HEK293 (cell line): ENCODE measurements at regions not wholly inside any gene's neighbourhood (a gene's known extent, or its start where the extent isn't known, plus 50 kb on each side); places are given as distances from the start of the nearest gene placed in this dataset.

Experiments used
- CTCF ChIP-seq: fragments of 450-650 bp; formaldehyde crosslinking; IDR thresholded peaks from 2 replicates; pipeline ENCODE4 v1.5.1; 2016; ENCODE audit warnings: missing biosample characterization, missing genetic modification characterization
- PATZ1 ChIP-seq: fragments of 450-650 bp; formaldehyde crosslinking; IDR thresholded peaks from 2 replicates; pipeline ENCODE4 v1.5.1; 2016; ENCODE audit warnings: missing biosample characterization, missing genetic modification characterization
- ZFP37 ChIP-seq: fragments of 450-650 bp; formaldehyde crosslinking; IDR thresholded peaks from 2 replicates; pipeline ENCODE4 v1.5.1; 2016; ENCODE audit warnings: missing biosample characterization, missing genetic modification characterization
- ZNF114 ChIP-seq: fragments of 450-650 bp; formaldehyde crosslinking; IDR thresholded peaks from 2 replicates; pipeline ENCODE4 v1.5.0; 2017; ENCODE audit warnings: missing biosample characterization, missing genetic modification characterization
- ZNF140 ChIP-seq: fragments of 450-650 bp; formaldehyde crosslinking; IDR thresholded peaks from 2 replicates; pipeline ENCODE4 v1.5.1; 2016; ENCODE audit warnings: missing biosample characterization, missing genetic modification characterization
- ZNF146 ChIP-seq: fragments of 450-650 bp; formaldehyde crosslinking; IDR thresholded peaks from 2 replicates; pipeline ENCODE4 v1.5.1; 2016; ENCODE audit warnings: missing biosample characterization, missing genetic modification characterization
- ZNF2 ChIP-seq: fragments of 450-650 bp; formaldehyde crosslinking; IDR thresholded peaks from 2 replicates; pipeline ENCODE4 v1.5.1; 2016; ENCODE audit warnings: missing biosample characterization, missing genetic modification characterization
- ZNF23 ChIP-seq: fragments of 450-650 bp; formaldehyde crosslinking; IDR thresholded peaks from 2 replicates; pipeline ENCODE4 v1.5.1; 2016; ENCODE audit warnings: missing biosample characterization, missing genetic modification characterization, borderline replicate concordance
- ZNF362 ChIP-seq: fragments of 450-650 bp; formaldehyde crosslinking; IDR thresholded peaks from 2 replicates; pipeline ENCODE4 v1.5.1; 2016; ENCODE audit warnings: missing biosample characterization, missing genetic modification characterization
- ZNF677 ChIP-seq: fragments of 450-650 bp; IDR thresholded peaks from 2 replicates; pipeline ENCODE4 v1.5.0; 2018; ENCODE audit warnings: missing biosample characterization, mild to moderate bottlenecking, missing genetic modification characterization, moderate library complexity
- ZNF776 ChIP-seq: fragments of 450-650 bp; formaldehyde crosslinking; IDR thresholded peaks from 2 replicates; pipeline ENCODE4 v1.5.0; 2017; ENCODE audit warnings: missing biosample characterization, missing genetic modification characterization, borderline replicate concordance
- TF ChIP-seq, protein P1 (sequence below): fragments of 450-650 bp; formaldehyde crosslinking; IDR thresholded peaks from 2 replicates; pipeline ENCODE4 v1.5.1; 2016; ENCODE audit warnings: missing biosample characterization, missing genetic modification characterization, borderline replicate concordance

DNA sequence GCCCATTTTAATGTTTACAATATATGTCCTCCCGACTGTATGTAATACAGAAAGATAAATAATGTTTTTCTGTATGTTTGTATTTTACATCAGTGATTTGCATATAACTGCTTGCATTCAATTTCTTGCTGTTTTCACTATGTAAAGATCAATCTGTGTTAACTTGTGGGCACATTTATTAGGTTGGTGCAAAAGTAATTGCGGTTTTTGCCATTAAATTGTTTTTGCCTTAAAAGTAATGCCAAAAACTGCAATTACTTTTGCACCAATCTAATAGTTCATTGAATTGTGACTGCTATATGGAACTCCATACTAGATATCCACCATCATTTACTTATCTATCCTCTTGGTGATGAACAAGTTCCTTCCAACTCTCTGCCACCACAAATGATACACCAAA is 73.9 kb upstream of the SRD5A3 start:
- TF ChIP-seq ZNF140 (tag by site-specific recombination) = no peak
- no peak for TF ChIP-seq CTCF (tag by site-specific recombination)
- TF ChIP-seq ZNF2 (tag by site-specific recombination) = no peak
- TF ChIP-seq ZFP37 (tag by site-specific recombination) = no peak
- TF ChIP-seq ZNF23 (tag by site-specific recombination) = no peak
- TF ChIP-seq ZNF677 (tag by site-specific recombination) = no peak
- no peak for TF ChIP-seq ZNF114 (tag by site-specific recombination)
- no peak for TF ChIP-seq ZNF776 (tag by site-specific recombination)
- TF ChIP-seq PATZ1 (tag by site-specific recombination) = no peak
- TF ChIP-seq ZNF146 = no peak
- TF ChIP-seq ZNF362 = no peak
- TF ChIP-seq, protein P1, sequence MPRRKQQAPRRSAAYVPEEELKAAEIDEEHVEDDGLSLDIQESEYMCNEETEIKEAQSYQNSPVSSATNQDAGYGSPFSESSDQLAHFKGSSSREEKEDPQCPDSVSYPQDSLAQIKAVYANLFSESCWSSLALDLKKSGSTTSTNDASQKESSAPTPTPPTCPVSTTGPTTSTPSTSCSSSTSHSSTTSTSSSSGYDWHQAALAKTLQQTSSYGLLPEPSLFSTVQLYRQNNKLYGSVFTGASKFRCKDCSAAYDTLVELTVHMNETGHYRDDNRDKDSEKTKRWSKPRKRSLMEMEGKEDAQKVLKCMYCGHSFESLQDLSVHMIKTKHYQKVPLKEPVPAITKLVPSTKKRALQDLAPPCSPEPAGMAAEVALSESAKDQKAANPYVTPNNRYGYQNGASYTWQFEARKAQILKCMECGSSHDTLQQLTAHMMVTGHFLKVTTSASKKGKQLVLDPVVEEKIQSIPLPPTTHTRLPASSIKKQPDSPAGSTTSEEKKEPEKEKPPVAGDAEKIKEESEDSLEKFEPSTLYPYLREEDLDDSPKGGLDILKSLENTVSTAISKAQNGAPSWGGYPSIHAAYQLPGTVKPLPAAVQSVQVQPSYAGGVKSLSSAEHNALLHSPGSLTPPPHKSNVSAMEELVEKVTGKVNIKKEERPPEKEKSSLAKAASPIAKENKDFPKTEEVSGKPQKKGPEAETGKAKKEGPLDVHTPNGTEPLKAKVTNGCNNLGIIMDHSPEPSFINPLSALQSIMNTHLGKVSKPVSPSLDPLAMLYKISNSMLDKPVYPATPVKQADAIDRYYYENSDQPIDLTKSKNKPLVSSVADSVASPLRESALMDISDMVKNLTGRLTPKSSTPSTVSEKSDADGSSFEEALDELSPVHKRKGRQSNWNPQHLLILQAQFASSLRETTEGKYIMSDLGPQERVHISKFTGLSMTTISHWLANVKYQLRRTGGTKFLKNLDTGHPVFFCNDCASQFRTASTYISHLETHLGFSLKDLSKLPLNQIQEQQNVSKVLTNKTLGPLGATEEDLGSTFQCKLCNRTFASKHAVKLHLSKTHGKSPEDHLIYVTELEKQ (tag by site-specific recombination) = no peak
